GM13977 (cell line): ENCODE measurements at regions not wholly inside any gene's neighbourhood (a gene's known extent, or its start where the extent isn't known, plus 50 kb on each side); places are given as distances from the start of the nearest gene placed in this dataset.

Experiments
- DNase-seq: peaks from one replicate; pipeline ENCODE4 v3.0.0; 2012; ENCODE audit warnings: low spot score
- CTCF ChIP-seq: IDR thresholded peaks from 2 replicates; pipeline ENCODE4 v1.5.1; 2012; ENCODE audit warnings: mild to moderate bottlenecking, control low read depth; ENCODE audit not compliant: insufficient read depth; ENCODE audit errors: extremely low read depth, missing control alignments
- in situ Hi-C: fragments of 300-500 bp; cut with MboI; formaldehyde crosslinking; loops from one replicate; pipeline ENCODE4 v1.12.0; 2022; ENCODE audit warnings: low sequenced_read_pairs, low pct_unique_long_range_greater_than_20kb, mixed read lengths, inconsistent platforms; ENCODE audit not compliant: unreplicated experiment

GRCh38 chr5:33032271-33033070 is 321.4 kb downstream of the NPR3 start:
- no peak for TF ChIP-seq CTCF
- in situ Hi-C loops: no loop called here
- no peak for DNase-seq

- no peak for DNase-seq
- no peak for TF ChIP-seq CTCF
- in situ Hi-C loops: no loop called here
Observed at GRCh38 chr5:33033516-33033915, 322.4 kb downstream of the NPR3 start.

- DNase-seq: no peak
- TF ChIP-seq CTCF: no peak
- in situ Hi-C loops: no loop called here
Observed at GRCh38 chr5:33034777-33035176, 323.7 kb downstream of the NPR3 start.

GRCh38 chr5:33035851-33036527 is 324.9 kb downstream of the NPR3 start:
- in situ Hi-C loops: no loop called here
- TF ChIP-seq CTCF: no peak
- DNase-seq: no peak

- DNase-seq: no peak
- TF ChIP-seq CTCF: no peak
- in situ Hi-C loops: no loop called here
Observed at GRCh38 chr5:33037076-33037475, 326.0 kb downstream of the NPR3 start.

GRCh38 chr5:33041586-33041985 is 330.5 kb downstream of the NPR3 start:
- in situ Hi-C loops: no loop called here
- TF ChIP-seq CTCF: no peak
- no peak for DNase-seq
